ENCODE measurements at regions not wholly inside any gene's neighbourhood (a gene's known extent, or its start where the extent isn't known, plus 50 kb on each side); places are given as distances from the start of the nearest gene placed in this dataset.

DNA sequence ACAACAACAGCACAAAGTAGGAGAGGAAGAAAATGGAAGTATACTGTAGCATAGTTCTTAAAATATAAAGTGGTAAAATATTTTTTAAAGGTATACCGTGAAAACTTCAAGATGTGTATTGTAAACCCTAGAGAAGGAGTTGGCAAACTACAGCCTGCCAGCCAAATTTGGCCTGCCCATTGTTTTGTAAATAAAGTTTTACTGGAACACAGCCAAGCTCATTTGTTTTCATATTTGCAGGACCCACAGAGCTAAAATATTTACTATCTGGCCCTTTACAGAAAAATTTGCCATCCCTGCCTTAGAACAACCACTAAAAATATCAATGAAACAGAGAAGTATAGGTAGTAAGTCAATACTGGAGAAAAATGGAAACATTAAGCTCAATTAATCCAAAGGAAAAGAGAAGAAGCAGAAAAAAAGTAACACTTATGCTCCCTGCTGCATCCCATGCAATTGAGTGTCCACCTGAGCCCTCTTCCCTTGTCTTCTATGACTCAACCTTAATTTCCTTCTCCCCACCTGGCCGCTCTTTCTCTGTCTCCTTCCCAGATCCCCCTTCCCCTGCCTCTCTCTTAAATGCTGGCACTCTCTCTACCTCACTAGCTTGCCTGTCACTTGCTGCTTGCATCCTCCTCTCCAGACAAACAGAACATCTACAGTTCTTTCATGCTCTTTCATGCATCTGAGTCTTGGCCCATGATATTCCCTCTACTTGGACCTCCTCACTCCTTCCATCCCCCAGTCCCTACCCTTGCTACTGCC, 50.6 kb upstream of the FER start:
- no peak for DNase-seq (ENCODE audit: low read depth in 1 of 2, low spot score in 1 of 2)
- no peak overlapping the region for H3K4me3 ChIP-seq (replicated peaks; ENCODE audit: insufficient read depth, low read length)
- H3K27ac ChIP-seq (replicated peaks): no peak overlapping the region
- H3K27me3 ChIP-seq (ENCODE audit: insufficient read depth, poor library complexity, severe bottlenecking): no peaks in the 10 kb centered on the region
- TF ChIP-seq POLR2AphosphoS5 (IDR thresholded peaks at IDR 0.05; ENCODE audit: low read depth) (no peak), GABPA (IDR thresholded peaks at IDR 0.05; ENCODE audit: low read depth) (no peak), SPI1 (IDR thresholded peaks at IDR 0.05; ENCODE audit: borderline replicate concordance, low read depth) (no peak)
- TF ChIP-seq, protein P1, sequence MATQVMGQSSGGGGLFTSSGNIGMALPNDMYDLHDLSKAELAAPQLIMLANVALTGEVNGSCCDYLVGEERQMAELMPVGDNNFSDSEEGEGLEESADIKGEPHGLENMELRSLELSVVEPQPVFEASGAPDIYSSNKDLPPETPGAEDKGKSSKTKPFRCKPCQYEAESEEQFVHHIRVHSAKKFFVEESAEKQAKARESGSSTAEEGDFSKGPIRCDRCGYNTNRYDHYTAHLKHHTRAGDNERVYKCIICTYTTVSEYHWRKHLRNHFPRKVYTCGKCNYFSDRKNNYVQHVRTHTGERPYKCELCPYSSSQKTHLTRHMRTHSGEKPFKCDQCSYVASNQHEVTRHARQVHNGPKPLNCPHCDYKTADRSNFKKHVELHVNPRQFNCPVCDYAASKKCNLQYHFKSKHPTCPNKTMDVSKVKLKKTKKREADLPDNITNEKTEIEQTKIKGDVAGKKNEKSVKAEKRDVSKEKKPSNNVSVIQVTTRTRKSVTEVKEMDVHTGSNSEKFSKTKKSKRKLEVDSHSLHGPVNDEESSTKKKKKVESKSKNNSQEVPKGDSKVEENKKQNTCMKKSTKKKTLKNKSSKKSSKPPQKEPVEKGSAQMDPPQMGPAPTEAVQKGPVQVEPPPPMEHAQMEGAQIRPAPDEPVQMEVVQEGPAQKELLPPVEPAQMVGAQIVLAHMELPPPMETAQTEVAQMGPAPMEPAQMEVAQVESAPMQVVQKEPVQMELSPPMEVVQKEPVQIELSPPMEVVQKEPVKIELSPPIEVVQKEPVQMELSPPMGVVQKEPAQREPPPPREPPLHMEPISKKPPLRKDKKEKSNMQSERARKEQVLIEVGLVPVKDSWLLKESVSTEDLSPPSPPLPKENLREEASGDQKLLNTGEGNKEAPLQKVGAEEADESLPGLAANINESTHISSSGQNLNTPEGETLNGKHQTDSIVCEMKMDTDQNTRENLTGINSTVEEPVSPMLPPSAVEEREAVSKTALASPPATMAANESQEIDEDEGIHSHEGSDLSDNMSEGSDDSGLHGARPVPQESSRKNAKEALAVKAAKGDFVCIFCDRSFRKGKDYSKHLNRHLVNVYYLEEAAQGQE (IDR thresholded peaks at IDR 0.05; ENCODE audit: insufficient replicate concordance, low read depth): no peak
- TF ChIP-seq, protein P2, sequence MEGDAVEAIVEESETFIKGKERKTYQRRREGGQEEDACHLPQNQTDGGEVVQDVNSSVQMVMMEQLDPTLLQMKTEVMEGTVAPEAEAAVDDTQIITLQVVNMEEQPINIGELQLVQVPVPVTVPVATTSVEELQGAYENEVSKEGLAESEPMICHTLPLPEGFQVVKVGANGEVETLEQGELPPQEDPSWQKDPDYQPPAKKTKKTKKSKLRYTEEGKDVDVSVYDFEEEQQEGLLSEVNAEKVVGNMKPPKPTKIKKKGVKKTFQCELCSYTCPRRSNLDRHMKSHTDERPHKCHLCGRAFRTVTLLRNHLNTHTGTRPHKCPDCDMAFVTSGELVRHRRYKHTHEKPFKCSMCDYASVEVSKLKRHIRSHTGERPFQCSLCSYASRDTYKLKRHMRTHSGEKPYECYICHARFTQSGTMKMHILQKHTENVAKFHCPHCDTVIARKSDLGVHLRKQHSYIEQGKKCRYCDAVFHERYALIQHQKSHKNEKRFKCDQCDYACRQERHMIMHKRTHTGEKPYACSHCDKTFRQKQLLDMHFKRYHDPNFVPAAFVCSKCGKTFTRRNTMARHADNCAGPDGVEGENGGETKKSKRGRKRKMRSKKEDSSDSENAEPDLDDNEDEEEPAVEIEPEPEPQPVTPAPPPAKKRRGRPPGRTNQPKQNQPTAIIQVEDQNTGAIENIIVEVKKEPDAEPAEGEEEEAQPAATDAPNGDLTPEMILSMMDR (IDR thresholded peaks at IDR 0.05; ENCODE audit: insufficient read depth, low read length): no peak

DNA sequence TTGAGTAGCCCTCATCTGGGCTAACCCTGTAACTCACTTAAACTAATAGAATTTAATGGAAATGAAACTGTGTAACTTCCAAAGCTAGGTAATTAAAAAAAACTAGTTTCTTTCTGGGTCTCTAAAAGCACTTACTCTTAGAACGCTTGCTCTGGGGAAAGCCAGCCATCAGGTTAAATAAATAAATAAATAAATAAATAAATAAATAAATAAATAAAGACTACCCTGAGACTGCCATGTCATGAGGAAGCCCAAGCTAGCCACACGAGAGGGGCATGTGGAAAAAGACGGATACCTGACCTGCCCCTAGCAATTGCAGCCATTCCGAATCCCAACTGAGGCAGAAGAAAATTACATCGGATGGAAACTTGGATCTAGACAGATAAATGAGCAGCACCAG, 51.3 kb upstream of the FER start:
- TF ChIP-seq SPI1 (IDR thresholded peaks at IDR 0.05; ENCODE audit: borderline replicate concordance, low read depth) (no peak), POLR2AphosphoS5 (IDR thresholded peaks at IDR 0.05; ENCODE audit: low read depth) (no peak), GABPA (IDR thresholded peaks at IDR 0.05; ENCODE audit: low read depth) (no peak)
- TF ChIP-seq, protein P1 (IDR thresholded peaks at IDR 0.05; ENCODE audit: insufficient replicate concordance, low read depth): no peak
- TF ChIP-seq, protein P2 (IDR thresholded peaks at IDR 0.05; ENCODE audit: insufficient read depth, low read length): no peak
- no peak for DNase-seq (ENCODE audit: low read depth in 1 of 2, low spot score in 1 of 2)
- Histone ChIP-seq H3K4me3 (replicated peaks; ENCODE audit: insufficient read depth, low read length) (no peak overlapping the region), H3K27me3 (ENCODE audit: insufficient read depth, poor library complexity, severe bottlenecking) (no peaks in the 10 kb centered on the region), H3K27ac (replicated peaks) (no peak overlapping the region)

DNA sequence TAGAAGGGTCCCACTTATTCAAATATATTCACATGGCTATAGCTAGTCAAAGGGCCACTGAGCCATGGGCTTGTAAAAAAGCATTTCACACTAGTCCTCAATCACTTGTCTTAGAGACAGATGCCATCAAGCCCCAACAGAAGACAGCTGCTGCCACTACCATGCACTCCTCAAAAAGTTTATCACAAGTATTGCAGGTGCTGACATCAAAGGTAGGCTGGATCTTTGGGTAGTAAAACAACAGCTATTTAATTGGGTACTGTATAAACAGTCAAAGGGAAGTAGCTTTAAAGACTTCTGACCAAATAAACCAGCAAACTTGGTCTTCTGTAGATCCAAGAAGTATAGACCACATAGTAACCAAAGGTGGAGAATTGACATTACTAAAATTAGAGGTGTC, 59.2 kb upstream of the FER start:
- TF ChIP-seq, protein P2 (IDR thresholded peaks at IDR 0.05; ENCODE audit: insufficient read depth, low read length): no peak
- no peak for TF ChIP-seq GABPA (IDR thresholded peaks at IDR 0.05; ENCODE audit: low read depth)
- TF ChIP-seq POLR2AphosphoS5 (IDR thresholded peaks at IDR 0.05; ENCODE audit: low read depth): no peak
- TF ChIP-seq, protein P1 (IDR thresholded peaks at IDR 0.05; ENCODE audit: insufficient replicate concordance, low read depth): no peak
- no peak for TF ChIP-seq SPI1 (IDR thresholded peaks at IDR 0.05; ENCODE audit: borderline replicate concordance, low read depth)
- H3K27ac ChIP-seq (replicated peaks): no peak overlapping the region
- H3K27me3 ChIP-seq (ENCODE audit: insufficient read depth, poor library complexity, severe bottlenecking): no peaks in the 10 kb centered on the region
- H3K4me3 ChIP-seq (replicated peaks; ENCODE audit: insufficient read depth, low read length): no peak overlapping the region
- no peak for DNase-seq (ENCODE audit: low read depth in 1 of 2, low spot score in 1 of 2)

All from HL-60 (cell line).